Endodermal cell (in vitro differentiated cells): ENCODE measurements at regions not wholly inside any gene's neighbourhood (a gene's known extent, or its start where the extent isn't known, plus 50 kb on each side); places are given as distances from the start of the nearest gene placed in this dataset.
"Not testable (repeated sequence)": the region's sequence is repeated elsewhere in the genome, so short reads cannot be mapped to it uniquely, and the experiment has no call there.

Source experiments
- DNase-seq: peaks from one replicate; pipeline ENCODE4 v3.0.0-alpha.2; 2017
- H3K27ac ChIP-seq: 2 replicates; pipeline ENCODE4 v1.5.1; 2013; ENCODE audit warnings: mild to moderate bottlenecking, low read depth, low read length, moderate library complexity
- H3K27me3 ChIP-seq: 2 replicates; pipeline ENCODE4 v1.6.1; 2013; ENCODE audit warnings: mild to moderate bottlenecking, low read length, moderate library complexity; ENCODE audit not compliant: insufficient read depth, control insufficient read depth, poor library complexity, severe bottlenecking
- H3K36me3 ChIP-seq: 2 replicates; pipeline ENCODE4 v1.7.0; 2013; ENCODE audit warnings: mild to moderate bottlenecking, low read length, moderate library complexity; ENCODE audit not compliant: control insufficient read depth, insufficient read depth
- H3K4me1 ChIP-seq: one replicate; pipeline ENCODE4 v1.7.0; 2013; ENCODE audit warnings: low read length; ENCODE audit not compliant: control insufficient read depth, insufficient read depth
- H3K4me3 ChIP-seq: 2 replicates; pipeline ENCODE4 v1.5.1; 2013; ENCODE audit warnings: mild to moderate bottlenecking, low read length, moderate library complexity
- H3K9ac ChIP-seq: 2 replicates; pipeline ENCODE4 v1.6.1; 2013; ENCODE audit warnings: mild to moderate bottlenecking, low read length, moderate library complexity; ENCODE audit not compliant: poor library complexity, severe bottlenecking; ENCODE audit errors: extremely low read depth
- H3K9me3 ChIP-seq: 2 replicates; pipeline ENCODE4 v1.6.1; 2013; ENCODE audit warnings: mild to moderate bottlenecking, low read length, moderate library complexity; ENCODE audit not compliant: control insufficient read depth
- H3K27ac Mint-ChIP-seq: 2 replicates; pipeline ENCODE4 v1.8.0; 2020; ENCODE audit warnings: mixed read lengths
- H3K27me3 Mint-ChIP-seq: 2 replicates; pipeline ENCODE4 v1.8.0; 2021; ENCODE audit warnings: mild to moderate bottlenecking, mixed read lengths; ENCODE audit not compliant: insufficient read depth
- H3K36me3 Mint-ChIP-seq: 2 replicates; pipeline ENCODE4 v1.8.0; 2020; ENCODE audit warnings: low read depth, mixed read lengths
- H3K4me1 Mint-ChIP-seq: 2 replicates; pipeline ENCODE4 v1.8.0; 2020; ENCODE audit warnings: mixed read lengths
- H3K4me3 Mint-ChIP-seq: 2 replicates; pipeline ENCODE4 v1.8.0; 2020; ENCODE audit warnings: mild to moderate bottlenecking, moderate library complexity, mixed read lengths
- H3K9me3 Mint-ChIP-seq: 2 replicates; pipeline ENCODE4 v1.8.0; 2020; ENCODE audit warnings: mild to moderate bottlenecking, mixed read lengths
- CTCF ChIP-seq: fragments of 200-600 bp; sonication (generic); conservative IDR thresholded peaks from 2 replicates; pipeline ENCODE4 v1.5.0; 2021; ENCODE audit warnings: antibody characterized with exemption, mild to moderate bottlenecking
- WGBS, 2 experiments: methylation state at CpG; one replicate each; pipeline versions ENCODE4 v1.1.5 to v1.1.7; 2013; ENCODE audit warnings: missing lambda C conversion rate in 2 of 2, mixed read lengths in 1 of 2; ENCODE audit not compliant: insufficient coverage in 1 of 2, insufficient read length in 1 of 2; 5-methylcytosine and 5-hydroxymethylcytosine counted together

- H3K27ac ChIP-seq = no peak overlapping the region
- H3K9me3 ChIP-seq = peaks cover 14% of the 10 kb centered on the region
- H3K27me3 ChIP-seq = no peaks in the 10 kb centered on the region
- no peak overlapping the region for H3K4me3 Mint-ChIP-seq
- H3K4me1 Mint-ChIP-seq = no peaks in the 10 kb centered on the region
- peaks cover 28% of the 10 kb centered on the region for H3K9me3 Mint-ChIP-seq
- TF ChIP-seq CTCF = no peak
- no peak overlapping the region for H3K27ac Mint-ChIP-seq
- H3K27me3 Mint-ChIP-seq = no peaks in the 10 kb centered on the region
- no peaks in the 10 kb centered on the region for H3K36me3 ChIP-seq
- no peak overlapping the region for H3K4me3 ChIP-seq
- peaks cover 3% of the 10 kb centered on the region for H3K36me3 Mint-ChIP-seq
- WGBS, 2 experiments = 92 to 94% methylated on average over 4 of the region's 4 CpGs
- no peak for DNase-seq
- no peak overlapping the region for H3K9ac ChIP-seq
- no peaks in the 10 kb centered on the region for H3K4me1 ChIP-seq
Observed at GRCh38 chr13:88285329-88285728, 614.2 kb downstream of the SLITRK5 start.

- Mint-ChIP-seq H3K27me3 (no peaks in the 10 kb centered on the region), H3K9me3 (peaks cover 34% of the 10 kb centered on the region), H3K27ac (no peak overlapping the region), H3K4me1 (no peaks in the 10 kb centered on the region), H3K4me3 (no peak overlapping the region), H3K36me3 (peaks cover 3% of the 10 kb centered on the region)
- Histone ChIP-seq H3K27ac (no peak overlapping the region), H3K9ac (no peak overlapping the region), H3K4me3 (no peak overlapping the region), H3K9me3 (peaks cover 14% of the 10 kb centered on the region), H3K27me3 (no peaks in the 10 kb centered on the region), H3K36me3 (no peaks in the 10 kb centered on the region), H3K4me1 (no peaks in the 10 kb centered on the region)
- WGBS, 2 experiments = 95% methylated on average over 1 of the region's 1 CpG; no CpG with 5 or more reads in 1 of the 2 experiments
- TF ChIP-seq CTCF = no peak
- DNase-seq = no peak
Observed at GRCh38 chr13:88288326-88288725, 617.2 kb downstream of the SLITRK5 start.

GRCh38 chr13:88291731-88292130 is 620.6 kb downstream of the SLITRK5 start:
- DNase-seq, H3K27ac Mint-ChIP-seq, H3K9me3 Mint-ChIP-seq, H3K9ac ChIP-seq, H3K27ac ChIP-seq, H3K9me3 ChIP-seq, H3K4me1 ChIP-seq, H3K36me3 ChIP-seq, H3K27me3 Mint-ChIP-seq, H3K36me3 Mint-ChIP-seq, H3K4me3 ChIP-seq, H3K27me3 ChIP-seq, H3K4me3 Mint-ChIP-seq, H3K4me1 Mint-ChIP-seq: not testable (repeated sequence)
- WGBS, 2 experiments = 92 to 100% methylated on average over 5 to 26 of the region's 26 CpGs

GRCh38 chr13:88294368-88294767 is 623.2 kb downstream of the SLITRK5 start:
- Histone ChIP-seq H3K36me3 (no peaks in the 10 kb centered on the region), H3K27me3 (no peaks in the 10 kb centered on the region)
- H3K36me3 Mint-ChIP-seq = no peaks in the 10 kb centered on the region

More at GRCh38 chr13:88294368-88294767, 623.2 kb downstream of the SLITRK5 start:
- Histone ChIP-seq H3K9me3 (no peaks in the 10 kb centered on the region), H3K4me3 (no peak overlapping the region), H3K27ac (no peak overlapping the region), H3K9ac (no peak overlapping the region), H3K4me1 (no peaks in the 10 kb centered on the region)
- no peaks in the 10 kb centered on the region for H3K27me3 Mint-ChIP-seq
- TF ChIP-seq CTCF = no peak
- H3K27ac Mint-ChIP-seq = no peak overlapping the region
- 89 to 91% methylated on average over 4 of the region's 4 CpGs for WGBS, 2 experiments
- DNase-seq = no peak
- H3K4me1 Mint-ChIP-seq = no peaks in the 10 kb centered on the region
- H3K4me3 Mint-ChIP-seq = no peak overlapping the region
- peaks cover 6% of the 10 kb centered on the region for H3K9me3 Mint-ChIP-seq
